HUES6 (cell line): ENCODE measurements at regions not wholly inside any gene's neighbourhood (a gene's known extent, or its start where the extent isn't known, plus 50 kb on each side); places are given as distances from the start of the nearest gene placed in this dataset.

ENCODE experiments used
- H3K27ac ChIP-seq: 2 replicates; pipeline ENCODE4 v1.7.0; 2013; ENCODE audit warnings: low read depth, mild to moderate bottlenecking, low read length, inconsistent platforms
- H3K27me3 ChIP-seq: 2 replicates; pipeline ENCODE4 v1.6.1; 2013; ENCODE audit warnings: low read length; ENCODE audit not compliant: control insufficient read depth, insufficient read depth
- H3K36me3 ChIP-seq: 2 replicates; pipeline ENCODE4 v1.6.1; 2013; ENCODE audit warnings: low read length; ENCODE audit not compliant: control insufficient read depth, insufficient read depth
- H3K4me1 ChIP-seq: 2 replicates; pipeline ENCODE4 v1.6.1; 2013; ENCODE audit warnings: low read length; ENCODE audit not compliant: control insufficient read depth, insufficient read depth
- H3K4me3 ChIP-seq: 2 replicates; pipeline ENCODE4 v1.5.1; 2013; ENCODE audit warnings: low read depth, low read length
- H3K9ac ChIP-seq: one replicate; pipeline ENCODE4 v1.6.1; 2013; ENCODE audit warnings: mild to moderate bottlenecking, low read length
- H3K9me3 ChIP-seq: 2 replicates; pipeline ENCODE4 v1.6.1; 2013; ENCODE audit warnings: low read depth, low read length; ENCODE audit not compliant: control insufficient read depth, insufficient read depth

DNA sequence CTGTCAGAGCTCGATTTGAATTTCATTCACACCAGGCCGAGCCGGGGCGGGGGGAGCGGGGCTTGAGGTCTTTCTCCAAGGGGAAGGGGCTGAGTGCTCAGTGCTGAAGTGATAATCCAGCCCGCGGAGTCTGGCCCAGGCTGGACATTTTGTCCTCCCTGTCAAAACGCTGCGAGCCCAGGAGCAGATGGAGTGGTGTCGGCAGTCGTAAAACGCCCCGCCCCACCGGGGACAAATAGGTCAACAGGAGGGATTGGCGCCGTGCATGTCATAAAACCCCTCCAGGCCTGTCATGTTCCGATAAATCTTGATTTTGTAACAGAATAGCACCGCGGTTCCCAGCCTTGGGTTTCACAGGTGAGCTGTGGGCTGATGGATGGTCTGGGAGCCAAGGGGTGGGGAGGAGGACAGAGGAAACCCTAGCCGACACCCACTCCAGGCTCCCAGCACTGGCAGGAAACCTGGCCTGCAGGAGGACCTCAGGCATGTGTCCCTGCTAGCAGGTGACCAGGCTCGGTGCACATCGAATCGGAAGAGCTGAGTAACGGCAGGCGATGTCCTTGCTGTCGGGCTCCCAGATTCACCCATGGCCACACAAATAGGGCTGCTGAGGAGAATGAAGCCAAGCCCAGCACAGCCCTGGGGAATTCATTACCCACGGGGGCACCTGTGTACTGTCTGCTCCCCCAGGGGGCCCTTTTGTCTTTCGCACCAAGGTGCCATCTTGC is 341.4 kb downstream of the FOXL1 start:
- Histone ChIP-seq H3K27me3 (no peaks in the 10 kb centered on the region), H3K9me3 (peaks cover 14% of the 10 kb centered on the region), H3K36me3 (no peaks in the 10 kb centered on the region), H3K9ac (no peak overlapping the region), H3K4me1 (no peaks in the 10 kb centered on the region; the same call in 1 of the 2 replicates), H3K4me3 (no peak overlapping the region), H3K27ac (no peak overlapping the region)

DNA sequence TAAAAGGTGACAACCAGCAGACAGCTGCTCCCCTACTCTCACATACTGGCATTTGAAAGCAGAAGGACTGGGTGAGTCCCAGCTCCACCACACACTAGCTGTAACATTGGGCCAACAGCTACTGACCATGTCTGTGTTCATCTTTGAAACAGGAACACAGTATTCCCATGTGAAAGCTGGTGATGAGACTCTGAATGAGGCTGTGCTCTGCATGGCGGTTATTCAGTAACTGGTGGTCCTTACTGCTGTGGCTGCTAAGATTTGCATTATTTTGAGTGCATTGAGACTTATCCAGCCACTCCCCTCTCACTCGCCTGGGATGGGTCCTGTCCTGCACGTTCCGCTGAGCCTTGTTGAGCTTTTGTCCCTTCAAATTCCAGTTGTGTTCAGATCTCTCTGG is 342.9 kb downstream of the FOXL1 start:
- H3K36me3 ChIP-seq: no peaks in the 10 kb centered on the region
- no peak overlapping the region for H3K4me3 ChIP-seq
- peaks cover 14% of the 10 kb centered on the region for H3K9me3 ChIP-seq
- no peak overlapping the region for H3K9ac ChIP-seq
- no peaks in the 10 kb centered on the region for H3K27me3 ChIP-seq
- H3K4me1 ChIP-seq: no peaks in the 10 kb centered on the region; the same call in 1 of the 2 replicates
- H3K27ac ChIP-seq: no peak overlapping the region

- Histone ChIP-seq H3K4me1 (no peaks in the 10 kb centered on the region; the same call in 1 of the 2 replicates), H3K9me3 (peaks cover 14% of the 10 kb centered on the region), H3K4me3 (no peak overlapping the region), H3K27ac (no peak overlapping the region), H3K27me3 (no peaks in the 10 kb centered on the region), H3K36me3 (no peaks in the 10 kb centered on the region), H3K9ac (no peak overlapping the region)
Measured at GRCh38 chr16:86922311-86922710, 344.0 kb downstream of the FOXL1 start.

DNA sequence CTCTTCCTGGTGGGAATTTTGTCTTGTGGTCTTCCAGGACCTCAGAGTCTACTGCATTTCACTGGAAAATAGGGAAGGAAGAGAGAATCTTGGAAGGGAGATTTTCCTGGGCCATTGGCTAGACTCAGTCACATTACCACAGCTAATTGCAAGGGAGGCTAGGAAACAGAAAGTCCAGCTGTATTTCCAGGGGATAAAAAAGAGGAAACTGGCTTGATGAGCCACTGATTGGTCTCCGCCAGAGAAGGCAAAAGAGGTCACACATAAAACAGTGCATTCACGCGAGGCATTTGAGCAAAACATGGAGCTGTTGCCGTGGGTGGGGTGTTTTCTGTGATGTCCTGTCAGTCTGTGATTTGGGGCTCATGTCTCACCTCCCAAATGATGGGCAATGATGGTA is 345.3 kb downstream of the FOXL1 start:
- Histone ChIP-seq H3K9ac (no peak overlapping the region), H3K27me3 (no peaks in the 10 kb centered on the region), H3K36me3 (no peaks in the 10 kb centered on the region), H3K27ac (no peak overlapping the region), H3K4me3 (no peak overlapping the region), H3K4me1 (no peaks in the 10 kb centered on the region; the same call in 1 of the 2 replicates), H3K9me3 (peaks cover 14% of the 10 kb centered on the region)

DNA sequence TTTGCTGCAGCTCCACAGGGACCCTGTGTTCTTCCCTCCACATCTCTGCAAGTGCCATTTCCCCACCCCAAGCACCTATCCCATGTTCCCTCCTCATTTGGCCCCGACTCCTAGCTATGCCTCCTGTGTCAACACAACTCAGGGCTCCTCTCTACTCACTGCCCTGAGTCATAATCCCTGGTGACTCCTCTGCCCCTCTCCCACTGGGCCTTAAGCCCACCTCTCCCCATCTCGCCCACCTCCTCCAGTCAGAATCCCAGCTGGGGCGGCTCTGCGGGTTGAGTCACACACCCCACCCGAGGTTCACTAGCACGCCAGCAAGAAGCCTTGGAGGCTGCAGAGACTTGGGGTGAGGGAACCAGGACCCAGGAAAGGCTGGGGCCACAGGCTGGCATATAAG is 346.2 kb downstream of the FOXL1 start:
- H3K4me3 ChIP-seq: no peak overlapping the region
- peaks cover 2% of the 10 kb centered on the region; the same call in 1 of the 2 replicates for H3K4me1 ChIP-seq
- H3K27me3 ChIP-seq: no peaks in the 10 kb centered on the region
- H3K9ac ChIP-seq: no peak overlapping the region
- peaks cover 14% of the 10 kb centered on the region for H3K9me3 ChIP-seq
- no peaks in the 10 kb centered on the region for H3K36me3 ChIP-seq
- no peak overlapping the region for H3K27ac ChIP-seq

- H3K9ac ChIP-seq: no peak overlapping the region
- peaks cover 9% of the 10 kb centered on the region; the same call in 1 of the 2 replicates for H3K4me1 ChIP-seq
- no peaks in the 10 kb centered on the region for H3K27me3 ChIP-seq
Measured at GRCh38 chr16:86925067-86925791, 346.9 kb downstream of the FOXL1 start.

DNA sequence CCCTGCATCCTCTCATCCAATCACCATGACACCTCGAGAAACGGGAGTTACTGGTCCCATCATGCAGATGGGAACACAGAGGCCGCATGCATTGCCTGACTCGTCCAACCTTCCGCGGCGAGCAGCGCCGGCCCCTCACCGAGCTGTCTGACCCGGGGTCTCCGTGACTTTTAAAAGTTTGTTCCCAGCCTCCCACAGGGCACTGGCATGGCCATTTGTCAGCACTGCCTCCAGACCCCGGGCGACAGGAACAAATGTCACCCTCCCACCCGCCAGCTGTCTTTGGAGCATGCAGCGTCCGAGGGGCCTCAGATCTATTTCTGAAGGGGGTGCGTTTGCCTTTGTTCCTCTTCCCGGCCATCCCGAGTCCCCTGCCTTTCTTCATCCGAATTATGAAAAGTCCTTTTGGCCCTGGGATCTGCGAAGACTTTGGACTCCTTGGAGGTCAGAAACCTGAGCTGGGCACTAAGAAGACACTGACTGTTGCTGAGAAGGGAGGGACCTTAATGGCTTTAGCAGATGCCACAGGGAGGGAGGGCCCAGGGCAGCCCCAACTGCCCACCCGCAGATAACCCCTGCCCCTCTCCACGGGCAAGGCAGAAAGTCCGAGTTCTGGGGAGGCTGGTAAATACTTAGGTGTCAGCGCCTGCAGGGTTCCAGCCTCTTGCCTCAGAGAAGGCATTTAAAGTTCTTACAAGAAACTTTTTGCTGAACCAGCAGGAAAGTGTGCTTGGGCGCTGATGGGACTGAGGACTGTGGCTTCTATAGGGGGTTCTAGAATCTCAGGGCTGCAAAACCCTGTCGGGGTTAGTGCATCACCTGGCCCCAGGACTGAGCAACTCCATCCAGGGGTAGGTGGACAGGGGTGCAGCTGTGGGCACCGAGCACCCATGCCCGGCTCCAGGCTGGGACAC is 348.1 kb downstream of the FOXL1 start:
- H3K9ac ChIP-seq: no peak overlapping the region
- H3K27me3 ChIP-seq: no peaks in the 10 kb centered on the region

More at GRCh38 chr16:86925067-86925791, 346.9 kb downstream of the FOXL1 start:
- H3K27ac ChIP-seq: no peak overlapping the region
- H3K9me3 ChIP-seq: peaks cover 14% of the 10 kb centered on the region
- no peak overlapping the region for H3K4me3 ChIP-seq
- no peaks in the 10 kb centered on the region for H3K36me3 ChIP-seq

DNA sequence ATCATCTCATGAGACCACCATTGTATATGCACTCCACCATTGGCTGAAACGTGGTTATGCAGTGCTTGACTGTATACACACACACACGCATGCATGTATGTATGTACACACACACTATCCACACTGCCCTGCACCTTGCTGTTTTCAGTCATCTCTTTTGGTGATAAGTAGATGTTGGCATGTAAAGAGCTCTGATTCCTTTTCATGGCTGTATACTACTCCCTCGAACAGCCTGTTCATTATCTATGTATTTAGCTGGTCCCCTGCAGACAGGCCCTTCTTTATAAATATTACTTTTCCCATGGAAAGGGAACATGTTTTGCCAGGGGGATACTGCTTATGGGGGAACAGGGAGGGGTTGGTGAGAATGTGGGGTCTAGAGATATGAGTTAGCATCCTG is 349.4 kb downstream of the FOXL1 start:
- no peak overlapping the region for H3K27ac ChIP-seq
- H3K4me3 ChIP-seq: no peak overlapping the region
- peaks cover 5% of the 10 kb centered on the region; the same call in 1 of the 2 replicates for H3K9me3 ChIP-seq
- H3K36me3 ChIP-seq: no peaks in the 10 kb centered on the region
- H3K4me1 ChIP-seq: peaks cover 22% of the 10 kb centered on the region; the same call in 1 of the 2 replicates
- H3K27me3 ChIP-seq: no peaks in the 10 kb centered on the region
- H3K9ac ChIP-seq: no peak overlapping the region

More for the DNA sequence above, 348.1 kb downstream of the FOXL1 start:
- no peak overlapping the region for H3K27ac ChIP-seq
- no peak overlapping the region for H3K4me3 ChIP-seq
- H3K9me3 ChIP-seq: peaks cover 5% of the 10 kb centered on the region
- peaks cover 18% of the 10 kb centered on the region; the same call in 1 of the 2 replicates for H3K4me1 ChIP-seq
- no peaks in the 10 kb centered on the region for H3K36me3 ChIP-seq

GRCh38 chr16:86928523-86929011 is 350.2 kb downstream of the FOXL1 start:
- Histone ChIP-seq H3K27me3 (no peaks in the 10 kb centered on the region), H3K36me3 (no peaks in the 10 kb centered on the region), H3K4me1 (peaks cover 22% of the 10 kb centered on the region; the same call in 1 of the 2 replicates), H3K9ac (no peak overlapping the region), H3K27ac (no peak overlapping the region), H3K9me3 (peaks cover 5% of the 10 kb centered on the region; the same call in 1 of the 2 replicates), H3K4me3 (no peak overlapping the region)

GRCh38 chr16:86929057-86929871 is 350.9 kb downstream of the FOXL1 start:
- H3K36me3 ChIP-seq: no peaks in the 10 kb centered on the region
- H3K4me3 ChIP-seq: no peak overlapping the region
- peaks cover 22% of the 10 kb centered on the region; the same call in 1 of the 2 replicates for H3K4me1 ChIP-seq
- H3K27ac ChIP-seq: peak overlapping the region; percentile 12; the same call in 1 of the 2 replicates
- peaks cover 5% of the 10 kb centered on the region; the same call in 1 of the 2 replicates for H3K9me3 ChIP-seq
- peak overlapping the region; percentile 3 for H3K9ac ChIP-seq
- H3K27me3 ChIP-seq: no peaks in the 10 kb centered on the region
